NCI-H2081 (cell line): ENCODE measurements at regions not wholly inside any gene's neighbourhood (a gene's known extent, or its start where the extent isn't known, plus 50 kb on each side); places are given as distances from the start of the nearest gene placed in this dataset.
"Not testable (repeated sequence)": the region's sequence is repeated elsewhere in the genome, so short reads cannot be mapped to it uniquely, and the experiment has no call there.

Experiments
- DNase-seq, 2 experiments: peaks; one replicate each; lab custom pipeline; 2025; lab: John Stamatoyannopoulos, UW

DNA sequence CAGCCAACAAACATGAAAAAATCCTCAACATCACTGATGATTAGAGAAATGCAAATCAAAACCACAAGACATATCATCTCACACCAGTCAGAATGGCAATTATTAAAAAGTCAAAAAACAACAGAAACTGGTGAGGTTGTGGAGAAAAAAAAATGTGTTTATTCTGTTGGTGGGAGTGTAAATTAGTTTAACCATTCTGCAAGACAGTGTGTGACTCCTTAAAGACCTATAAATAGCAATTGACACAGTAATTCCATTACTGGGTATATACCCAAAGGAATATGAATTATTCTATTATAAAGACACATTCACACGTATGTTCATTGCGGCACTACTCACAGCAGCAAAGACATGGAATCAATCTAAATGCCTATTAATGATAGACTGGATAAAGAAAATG, 427.3 kb upstream of the CHORDC1 start:
- DNase-seq = no peak

DNA sequence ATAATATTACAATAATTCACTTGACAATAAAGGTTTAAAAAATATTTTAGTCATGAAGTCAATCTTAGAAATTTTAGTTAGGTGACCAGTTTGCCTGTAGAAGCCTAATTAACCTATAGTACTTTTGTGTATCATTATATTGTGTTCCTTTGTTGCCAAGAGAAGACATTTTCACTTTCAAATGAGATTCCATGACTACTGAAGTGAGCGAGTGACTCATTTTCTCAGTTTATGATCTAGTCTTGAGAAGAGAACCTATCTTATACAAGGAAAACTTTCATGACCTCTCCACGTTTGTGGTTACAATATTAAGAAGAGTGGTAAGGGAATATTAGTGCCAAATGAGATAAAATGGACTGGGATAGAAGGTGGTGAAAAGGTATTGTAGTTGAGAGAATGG, 423.9 kb upstream of the CHORDC1 start:
- DNase-seq = no peak

DNA sequence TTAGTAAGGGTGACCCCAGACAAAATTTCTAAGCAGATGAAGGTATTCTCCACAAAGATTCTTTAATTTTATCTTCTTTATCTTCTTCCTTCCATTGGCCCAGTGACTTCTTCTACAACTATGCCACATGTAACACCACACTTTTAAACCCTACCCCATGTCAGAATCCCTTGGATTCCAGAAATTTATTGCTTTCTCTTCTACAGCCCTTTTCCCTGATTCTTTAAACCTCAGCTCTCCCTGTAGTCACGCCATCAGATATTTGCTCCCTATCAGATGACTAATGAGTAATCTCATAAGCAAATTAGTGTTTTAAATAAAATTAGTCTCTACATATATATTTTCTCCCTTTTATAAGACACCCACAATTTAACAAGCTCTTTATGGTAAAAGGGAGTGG, 423.4 kb upstream of the CHORDC1 start:
- no peak for DNase-seq

DNA sequence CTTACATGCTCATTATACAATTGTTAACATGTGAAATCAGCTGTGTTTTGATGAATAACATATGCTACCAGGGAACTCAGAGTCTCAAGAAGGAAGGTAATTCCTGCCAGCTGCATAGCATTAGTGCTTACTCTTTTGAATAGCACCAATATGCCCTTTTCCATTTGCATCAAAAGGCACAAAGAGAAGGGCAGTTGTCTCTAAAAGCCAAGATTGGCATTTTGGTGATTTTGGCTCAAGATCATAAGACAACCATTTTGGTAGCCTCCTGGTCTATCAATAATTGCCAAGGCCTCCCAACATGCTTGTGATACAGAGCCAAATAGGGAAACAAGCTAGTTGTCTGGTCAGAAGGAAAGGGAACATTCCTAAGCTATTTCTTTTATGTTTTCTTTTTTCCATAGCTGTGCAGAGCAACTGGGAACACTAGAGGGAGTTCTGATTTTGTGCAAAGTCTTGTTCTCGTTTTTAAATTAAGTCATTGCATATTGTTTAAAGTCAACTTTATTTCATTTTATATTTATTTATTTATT, 416.7 kb upstream of the CHORDC1 start:
- peak in 1 of 2 experiments; percentile 3 for DNase-seq

- no peak for DNase-seq
Measured at GRCh38 chr11:90635886-90636285, 413.0 kb upstream of the CHORDC1 start.

- DNase-seq = peak in 1 of 2 experiments; percentile 26
Measured at GRCh38 chr11:90635151-90635550, 412.3 kb upstream of the CHORDC1 start.

- DNase-seq = no peak
Measured at GRCh38 chr11:90630176-90630575, 407.3 kb upstream of the CHORDC1 start.

DNA sequence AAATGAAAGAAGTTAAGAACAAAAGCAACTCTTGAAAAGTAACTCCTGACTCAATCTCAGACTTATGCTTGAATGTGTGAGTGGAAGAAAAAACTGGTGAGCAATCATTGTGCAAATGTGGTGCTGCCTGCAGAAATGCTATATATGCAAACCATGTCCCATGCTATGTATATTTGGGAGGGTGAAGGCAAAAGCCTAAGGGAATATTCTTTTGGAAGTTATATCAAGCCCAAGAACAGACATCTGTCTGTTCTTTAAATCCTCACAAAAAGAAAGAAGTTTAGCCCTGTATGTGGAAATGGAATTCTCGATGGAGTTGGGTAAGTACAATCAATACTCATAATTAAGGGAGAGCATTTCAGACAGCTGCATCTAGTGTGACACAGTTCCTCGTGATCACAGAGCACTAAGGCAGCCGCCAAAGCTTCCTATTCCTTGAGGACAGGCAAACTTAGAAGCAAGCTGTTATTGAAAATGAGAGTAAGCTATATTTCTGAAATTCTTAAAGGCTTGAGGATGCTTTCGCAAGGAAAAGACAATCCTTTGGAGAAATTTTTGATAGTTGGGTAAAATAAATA, 406.5 kb upstream of the CHORDC1 start:
- no peak for DNase-seq

DNA sequence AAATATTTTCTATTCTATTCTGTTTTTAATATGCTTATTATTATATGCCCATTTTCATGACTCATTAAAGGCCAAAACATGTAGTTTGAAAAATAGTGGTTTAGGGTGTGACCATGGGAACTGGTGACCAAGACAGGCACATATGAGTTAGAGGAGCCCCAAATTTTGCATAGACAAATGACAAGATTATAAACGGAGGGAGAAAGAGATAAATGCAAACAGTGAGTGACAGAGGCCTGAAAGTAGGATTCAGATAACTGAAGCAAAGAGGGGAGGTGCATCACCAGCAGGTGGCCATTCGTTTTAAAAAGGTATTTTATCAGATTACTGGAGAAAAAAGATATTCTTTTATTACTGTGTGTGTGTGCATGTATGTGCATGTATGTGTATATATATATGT, 391.5 kb upstream of the CHORDC1 start:
- DNase-seq = no peak

DNA sequence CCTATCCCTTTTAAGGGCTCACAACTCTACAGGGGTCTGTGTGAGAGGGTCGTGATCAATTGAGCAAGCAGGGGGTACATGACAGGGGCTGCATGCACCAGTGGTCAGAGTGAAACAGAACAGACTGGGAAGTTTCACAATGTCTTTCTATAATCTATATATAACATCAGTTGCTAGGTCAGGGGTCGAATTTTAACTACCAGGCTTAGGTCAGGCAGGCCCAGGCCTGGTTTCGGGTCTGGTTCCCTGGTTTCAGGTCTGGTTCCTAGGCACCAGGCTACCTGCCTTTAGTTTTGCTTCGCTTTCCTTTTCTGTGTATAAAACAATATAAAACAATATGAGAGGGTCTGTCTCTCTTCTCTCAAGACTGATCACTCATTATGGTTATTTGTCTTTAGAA, 390.2 kb upstream of the CHORDC1 start:
- not testable (repeated sequence) for DNase-seq

DNA sequence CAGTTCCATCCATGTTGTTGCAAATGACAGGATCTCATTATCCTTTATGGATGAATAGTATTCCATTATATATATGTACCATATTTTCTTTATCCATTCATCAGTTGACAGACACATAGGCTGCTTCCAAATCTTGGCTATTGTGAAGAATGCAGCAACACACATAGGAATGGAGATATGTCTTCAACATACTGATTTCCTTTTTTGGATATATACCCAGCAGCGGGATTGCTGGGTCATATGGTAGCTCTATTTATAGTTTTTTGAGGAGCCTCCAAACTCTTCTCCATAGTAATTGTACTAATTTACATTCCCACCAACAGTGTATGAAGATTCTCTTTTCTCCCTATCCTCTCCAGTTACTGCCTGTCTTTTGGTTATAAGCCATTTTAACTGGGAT, 383.9 kb upstream of the CHORDC1 start:
- DNase-seq = no peak

GRCh38 chr11:90601261-90601660, 378.4 kb upstream of the CHORDC1 start:
- DNase-seq = no peak

DNA sequence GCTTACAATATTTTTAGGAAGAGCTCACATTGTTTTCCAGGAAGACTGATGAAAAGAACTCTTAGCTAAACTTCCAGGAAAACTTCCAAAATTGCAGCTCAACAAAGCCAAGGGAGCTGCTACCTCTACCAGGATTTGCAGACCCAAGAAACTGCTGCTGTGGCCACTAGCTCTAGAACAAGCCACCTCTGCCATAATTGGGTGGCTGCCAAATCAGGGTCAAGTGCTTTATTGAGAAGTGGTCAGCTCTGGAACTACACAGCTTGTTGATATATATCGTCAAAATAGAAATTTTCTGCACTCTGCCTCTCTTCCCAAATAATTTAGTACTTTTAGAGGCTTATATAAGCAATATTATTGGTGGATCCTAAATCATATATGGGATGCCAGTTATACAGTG, 371.8 kb upstream of the CHORDC1 start:
- no peak for DNase-seq

DNA sequence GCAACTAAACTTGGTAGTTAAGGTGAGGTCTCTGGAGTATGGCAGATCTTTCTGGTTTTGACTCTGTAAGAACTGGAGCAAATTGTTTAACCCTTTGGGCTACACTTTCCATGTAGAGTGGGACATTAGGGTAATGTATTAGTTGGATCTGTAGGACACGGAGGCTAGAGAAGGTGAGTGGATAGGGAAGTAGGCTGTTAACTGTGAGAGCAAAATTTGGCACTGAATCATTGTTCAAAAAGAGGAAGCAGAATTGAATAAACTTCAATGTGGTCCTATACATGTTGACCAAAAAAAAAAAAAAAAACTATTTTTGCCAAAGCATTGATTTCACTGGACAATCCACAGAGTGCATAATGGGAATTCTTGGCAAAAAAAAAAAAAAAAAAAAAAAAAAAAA, 370.2 kb upstream of the CHORDC1 start:
- no peak for DNase-seq

- no peak for DNase-seq
Measured at GRCh38 chr11:90590286-90590685, 367.4 kb upstream of the CHORDC1 start.

- no peak for DNase-seq
Measured at GRCh38 chr11:90589735-90590134, 366.9 kb upstream of the CHORDC1 start.

DNA sequence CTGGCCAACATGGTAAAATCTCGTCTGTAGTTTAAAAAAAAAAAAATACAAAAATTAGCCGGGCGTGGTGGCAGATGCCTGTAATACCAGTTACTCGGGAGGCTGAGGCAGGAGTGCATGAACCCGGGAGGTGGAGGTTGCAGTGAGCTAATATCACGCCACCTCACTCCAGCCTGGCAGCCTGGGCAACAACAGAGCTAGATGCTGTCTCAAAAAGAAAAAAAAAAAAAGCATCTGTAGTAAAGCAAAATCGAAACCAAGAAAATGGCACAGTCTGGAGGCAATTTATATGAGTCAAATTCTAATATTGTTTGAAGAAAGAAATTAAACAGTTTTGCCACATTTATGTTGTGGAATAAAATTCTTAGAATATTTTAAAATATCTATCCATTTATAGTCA, 365.0 kb upstream of the CHORDC1 start:
- no peak for DNase-seq

GRCh38 chr11:90585491-90585890, 362.6 kb upstream of the CHORDC1 start:
- no peak for DNase-seq

DNA sequence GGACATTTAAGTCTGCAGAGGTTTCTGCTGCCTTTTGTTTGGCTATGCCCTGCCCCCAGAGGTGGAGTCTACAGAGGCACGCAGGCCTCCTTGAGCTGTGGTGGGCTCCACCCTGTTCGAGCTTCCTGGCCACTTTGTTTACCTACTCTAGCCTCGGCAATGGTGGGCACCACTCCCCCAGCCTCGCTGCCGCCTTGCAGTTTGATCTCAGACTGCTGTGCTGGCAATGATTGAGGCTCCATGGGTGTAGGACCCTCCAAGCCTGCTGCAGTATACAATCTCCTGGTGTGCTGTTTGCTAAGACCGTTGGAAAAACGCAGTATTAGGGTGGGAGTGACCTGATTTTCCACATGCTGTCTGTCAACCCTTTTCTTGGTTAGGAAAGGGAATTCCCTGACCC, 360.1 kb upstream of the CHORDC1 start:
- DNase-seq = not testable (repeated sequence)

DNA sequence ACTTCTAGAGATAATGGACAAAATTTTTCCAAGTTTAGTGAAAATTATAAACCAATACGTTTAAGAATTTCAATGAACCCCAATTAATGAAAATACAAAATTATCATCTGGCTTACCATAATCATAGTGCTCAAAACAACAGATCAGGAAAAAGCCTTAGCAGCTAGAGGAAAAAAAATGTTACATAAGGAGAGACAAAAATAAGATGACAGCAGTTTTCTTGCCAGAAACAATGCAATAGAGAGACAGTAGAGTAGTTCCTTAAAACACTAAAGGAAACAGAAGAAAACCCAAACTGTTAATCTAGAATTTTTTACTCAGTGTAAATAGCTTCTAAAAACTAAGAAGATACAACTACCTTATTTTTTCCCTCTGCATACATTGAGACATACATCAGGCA, 341.7 kb upstream of the CHORDC1 start:
- no peak for DNase-seq

- no peak for DNase-seq
Measured at GRCh38 chr11:90558328-90558865, 335.5 kb upstream of the CHORDC1 start.

- DNase-seq = no peak
Measured at GRCh38 chr11:90556606-90557005, 333.8 kb upstream of the CHORDC1 start.

DNA sequence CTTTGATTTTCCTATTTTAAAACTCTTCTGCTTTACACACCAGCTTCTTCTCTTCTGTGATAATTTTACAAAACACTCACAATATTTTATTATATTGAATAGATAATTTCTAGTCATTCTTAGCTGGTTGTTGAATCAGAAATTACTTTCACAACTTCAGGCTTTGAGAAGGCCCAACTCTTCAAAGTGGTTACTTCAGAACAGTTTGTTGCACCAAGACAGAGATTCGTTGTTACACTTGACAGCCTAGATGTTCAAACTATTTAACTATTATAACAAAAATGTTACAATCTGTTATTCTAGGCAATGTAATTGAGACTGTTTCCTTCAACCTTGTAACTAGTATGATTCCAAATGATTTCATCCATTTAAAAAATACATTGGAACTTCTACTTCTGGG, 333.2 kb upstream of the CHORDC1 start:
- no peak for DNase-seq

GRCh38 chr11:90555477-90555876, 332.6 kb upstream of the CHORDC1 start:
- DNase-seq = no peak
